Glomerular endothelial cell (primary cell): ENCODE measurements at regions not wholly inside any gene's neighbourhood (a gene's known extent, or its start where the extent isn't known, plus 50 kb on each side); places are given as distances from the start of the nearest gene placed in this dataset.
"Not testable (repeated sequence)": the region's sequence is repeated elsewhere in the genome, so short reads cannot be mapped to it uniquely, and the experiment has no call there.

ENCODE experiments used
- DNase-seq: peaks from one replicate; pipeline ENCODE4 v3.0.0-alpha.2; 2011; ENCODE audit warnings: low read depth, low spot score; ENCODE audit errors: extremely low read depth

GRCh38 chrX:96483647-96484160 lies 200.9 kb upstream of the DIAPH2 start:
- DNase-seq = no peak

GRCh38 chrX:96486687-96487086 lies 198.0 kb upstream of the DIAPH2 start:
- DNase-seq = not testable (repeated sequence)

- no peak for DNase-seq
These were observed 182.1 kb upstream of the DIAPH2 start for GRCh38 chrX:96502507-96502906.

- not testable (repeated sequence) for DNase-seq
These were observed 155.3 kb upstream of the DIAPH2 start for GRCh38 chrX:96529386-96529785.

DNA sequence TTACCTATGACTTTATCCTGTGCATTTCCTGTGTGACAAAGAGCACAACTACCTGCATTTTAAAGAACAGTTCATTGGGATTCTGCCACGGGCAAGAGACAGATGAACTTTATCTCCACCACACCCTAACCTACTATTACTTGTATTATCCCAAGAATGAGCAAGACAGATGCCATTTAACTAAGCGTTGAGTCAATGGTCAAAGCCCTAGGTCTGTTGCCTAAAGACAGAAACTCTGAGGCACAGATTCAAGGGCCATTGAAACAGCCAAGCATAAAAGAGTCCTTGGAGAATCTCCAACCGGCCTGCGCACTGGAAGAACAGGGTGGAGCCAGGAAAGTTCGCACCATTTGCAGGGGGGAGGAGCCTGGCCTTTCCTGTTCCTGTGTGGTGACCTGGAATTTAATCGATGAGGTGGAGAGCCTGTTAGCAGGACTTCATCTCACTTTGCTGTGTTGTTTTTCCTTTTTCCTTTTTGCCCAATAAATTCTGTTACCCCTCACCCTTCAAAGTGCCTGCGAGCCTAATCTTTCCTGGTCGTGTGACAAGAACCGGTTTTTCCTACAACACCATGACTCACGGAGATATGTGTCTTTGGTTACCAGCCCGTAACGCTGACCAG lies 146.4 kb upstream of the DIAPH2 start:
- no peak for DNase-seq

GRCh38 chrX:96540111-96540631 lies 144.5 kb upstream of the DIAPH2 start:
- DNase-seq = no peak

GRCh38 chrX:96546281-96546680 lies 138.4 kb upstream of the DIAPH2 start:
- DNase-seq = not testable (repeated sequence)

DNA sequence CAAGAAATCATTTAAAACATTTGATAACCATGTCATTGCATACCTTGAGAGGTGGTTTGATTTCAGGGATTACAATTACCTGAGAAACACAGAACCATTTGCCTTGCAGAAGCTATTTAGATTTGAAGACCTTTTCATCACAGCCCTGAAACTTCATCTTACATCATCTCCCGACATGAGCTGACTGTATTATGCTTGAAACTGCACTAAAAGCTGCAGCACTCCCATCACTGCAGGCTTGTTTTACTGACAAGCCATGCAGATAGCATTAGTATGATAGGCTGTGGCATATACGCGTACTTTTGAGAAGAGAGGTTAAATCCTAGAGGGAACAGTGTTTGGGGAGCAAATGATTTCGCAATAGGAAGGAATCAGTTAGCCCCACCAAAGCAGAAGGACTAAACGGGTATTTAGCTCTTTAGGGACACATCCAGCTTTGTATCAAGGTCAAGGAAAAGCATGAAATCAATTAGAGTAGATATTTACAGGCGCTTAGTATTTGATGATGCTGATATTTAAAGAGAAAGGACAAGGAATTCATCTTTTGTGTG lies 133.2 kb upstream of the DIAPH2 start:
- no peak for DNase-seq

DNA sequence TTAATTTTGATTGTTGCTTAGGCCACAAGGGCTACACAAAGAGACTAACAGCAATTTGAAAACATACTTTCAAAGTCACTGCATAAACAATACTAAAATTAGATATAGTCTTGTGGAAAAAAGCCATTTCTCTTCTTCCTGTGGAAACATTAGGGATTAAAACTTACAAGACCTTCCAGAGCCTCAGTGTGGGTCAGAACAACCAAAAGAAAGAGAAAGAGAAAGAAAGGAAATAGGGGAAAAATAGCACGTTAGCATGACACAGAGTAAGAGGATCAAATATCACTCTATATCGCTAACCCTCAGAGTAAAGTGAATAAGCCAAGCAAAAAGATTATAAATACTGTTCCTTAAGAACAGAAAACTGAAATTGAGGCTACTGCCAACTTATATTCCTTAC lies 127.8 kb upstream of the DIAPH2 start:
- DNase-seq = no peak

DNA sequence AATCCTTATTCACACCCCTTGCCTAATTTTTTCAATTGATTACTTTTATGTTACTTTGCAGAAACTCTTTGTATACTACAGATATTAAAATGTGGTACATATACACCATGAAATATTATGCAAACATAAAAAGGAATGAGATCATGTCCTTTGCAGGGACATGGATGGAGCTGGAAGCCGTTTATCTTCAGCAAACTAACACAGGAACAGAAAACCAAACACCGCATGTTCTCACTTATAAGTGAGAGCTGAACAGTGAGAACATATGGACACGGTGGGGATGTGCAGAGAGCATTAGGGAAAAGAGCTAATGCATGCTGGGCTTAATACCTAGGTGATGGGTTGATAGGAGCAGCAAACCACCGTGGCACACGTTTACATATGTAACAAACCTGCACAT lies 123.5 kb upstream of the DIAPH2 start:
- not testable (repeated sequence) for DNase-seq

- DNase-seq = no peak
These were observed 121.0 kb upstream of the DIAPH2 start for GRCh38 chrX:96563646-96564045.

DNA sequence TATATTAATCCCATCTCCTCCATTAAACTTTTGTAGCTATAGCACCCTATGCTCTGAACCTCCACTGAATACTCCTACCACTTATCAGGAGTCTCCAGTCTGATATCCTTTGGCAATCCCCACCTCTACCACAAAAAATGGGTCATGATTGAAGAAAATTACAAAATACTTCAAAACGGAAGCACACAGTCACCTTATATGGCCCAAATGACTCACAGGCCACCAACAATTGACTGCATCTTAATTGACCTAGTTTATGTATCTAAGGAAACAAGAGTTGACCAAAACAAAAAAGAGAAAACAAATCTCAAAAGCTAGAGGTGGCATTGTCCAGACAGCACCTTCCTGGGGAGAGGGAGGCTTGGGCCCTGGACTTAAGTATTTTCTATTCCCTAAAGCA lies 120.0 kb upstream of the DIAPH2 start:
- peak; percentile 1 for DNase-seq

GRCh38 chrX:96566878-96567277 lies 117.8 kb upstream of the DIAPH2 start:
- DNase-seq = no peak

- DNase-seq = no peak
These were observed 116.6 kb upstream of the DIAPH2 start for GRCh38 chrX:96568071-96568470.

- no peak for DNase-seq
These were observed 115.6 kb upstream of the DIAPH2 start for GRCh38 chrX:96569034-96569433.

DNA sequence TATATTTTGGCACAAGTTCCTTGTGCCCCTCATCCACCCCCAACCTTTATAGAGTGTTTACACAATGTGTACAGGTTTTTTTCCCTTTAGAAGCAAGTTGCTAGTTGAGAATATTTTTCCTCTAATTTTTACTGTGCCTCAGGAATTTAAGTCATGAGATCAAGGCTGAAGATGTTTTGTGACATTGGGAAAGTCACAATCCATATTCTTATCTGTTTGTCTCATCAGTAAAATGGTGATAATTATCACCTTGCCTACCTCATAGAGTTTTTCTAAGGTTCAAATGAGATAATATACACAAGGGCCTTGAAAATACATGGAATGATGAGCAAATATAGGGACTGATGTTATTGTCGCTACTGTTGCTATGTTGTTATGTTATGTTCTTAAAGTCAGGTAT lies 109.6 kb upstream of the DIAPH2 start:
- no peak for DNase-seq

GRCh38 chrX:96576368-96576767 lies 108.3 kb upstream of the DIAPH2 start:
- peak; percentile 4 for DNase-seq

GRCh38 chrX:96578781-96579180 lies 105.9 kb upstream of the DIAPH2 start:
- no peak for DNase-seq

DNA sequence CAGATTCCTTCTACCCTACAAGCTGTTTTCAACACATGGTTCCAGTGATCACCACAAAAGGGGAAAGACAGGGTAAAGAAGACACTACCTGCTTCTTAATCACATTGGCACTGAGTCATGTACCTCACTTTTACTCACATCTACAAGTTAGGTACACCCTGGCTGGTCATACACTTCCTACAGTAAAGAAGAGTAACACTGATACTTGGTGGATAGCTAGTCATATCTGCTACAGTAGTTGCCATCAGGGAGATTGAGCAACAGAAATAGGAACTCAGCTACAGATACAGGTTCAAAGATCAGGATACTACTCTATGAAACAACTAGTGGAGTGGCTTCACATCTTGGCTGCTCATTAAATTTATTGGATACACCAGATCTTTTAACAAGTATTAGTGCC lies 105.4 kb upstream of the DIAPH2 start:
- DNase-seq = no peak

DNA sequence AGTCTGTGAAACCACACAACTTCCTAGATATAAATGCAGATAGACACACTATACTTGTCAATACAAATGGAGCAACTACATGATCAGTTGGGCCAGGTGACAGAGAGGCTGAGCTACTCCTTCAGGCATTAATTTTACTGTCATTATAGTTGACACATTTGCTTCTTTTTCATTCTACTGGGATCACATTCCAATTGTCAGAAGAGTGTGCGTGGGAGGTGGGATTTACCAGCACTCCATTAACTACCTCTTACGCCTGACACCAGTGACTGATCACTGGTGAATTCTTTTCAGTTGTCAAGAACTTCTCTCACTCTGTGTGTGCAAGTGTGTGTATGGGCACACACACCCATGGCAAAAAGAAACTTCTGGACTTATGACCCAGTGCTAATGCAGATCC lies 94.2 kb upstream of the DIAPH2 start:
- DNase-seq = no peak

- no peak for DNase-seq
These were observed 93.2 kb upstream of the DIAPH2 start for GRCh38 chrX:96591421-96591820.

DNA sequence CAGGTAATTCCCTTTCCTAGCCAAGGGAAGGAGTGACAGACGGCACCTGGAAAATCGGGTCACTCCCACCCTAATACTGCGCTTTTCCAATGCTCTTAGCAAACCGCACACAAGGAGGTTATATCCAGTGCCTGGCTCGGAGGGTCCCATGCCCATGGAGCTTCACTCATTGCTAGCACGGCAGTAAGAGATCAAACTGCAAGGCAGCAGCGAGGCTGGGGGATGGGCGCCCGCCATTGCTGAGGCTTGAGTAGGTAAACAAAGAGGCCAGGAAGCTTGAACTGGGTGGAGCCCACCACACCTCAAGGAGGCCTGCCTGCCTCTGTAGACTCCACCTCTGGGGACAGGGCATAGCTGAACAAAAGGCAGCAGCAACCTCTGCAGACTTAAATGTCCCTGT lies 86.8 kb upstream of the DIAPH2 start:
- not testable (repeated sequence) for DNase-seq
